Endothelial cell of umbilical vein (primary cell): ENCODE measurements at regions not wholly inside any gene's neighbourhood (a gene's known extent, or its start where the extent isn't known, plus 50 kb on each side); places are given as distances from the start of the nearest gene placed in this dataset.

Source experiments
- BruUV-seq: library from RNA; stranded (reverse); fragments of 400-500 nt; replicated peaks from 2 replicates; lab custom pipeline; 2021; lab: Mats Ljungman, UMichigan
- CTCF ChIA-PET: fragments of 300-600, 350-600 bp; sonication (Branson Sonifier 250); formaldehyde crosslinking; loops from one replicate; lab custom pipeline; 2021; ENCODE audit warnings: antibody characterized with exemption, inconsistent platforms; lab: Charles Lee
- POLR2A ChIA-PET: fragments of 300-600, 350-600 bp; sonication (Branson Sonifier 250); formaldehyde crosslinking; loops from one replicate; lab custom pipeline; 2021; ENCODE audit warnings: antibody characterized with exemption, inconsistent platforms; lab: Charles Lee
- DNase-seq: peaks from one replicate; pipeline ENCODE4 v3.0.0-alpha.2; 2011; ENCODE audit warnings: low read depth, low spot score
- FAIRE-seq: peaks from 2 replicates; lab custom pipeline; 2011; peaks lifted over from hg19 to GRCh38; lab: Jason Lieb, UNC
- H2AFZ ChIP-seq: 2 replicates; pipeline ENCODE4 v1.6.0; 2012; ENCODE audit warnings: low read depth, low read length, control low read depth, inconsistent platforms
- H3K27ac ChIP-seq: 2 replicates; pipeline ENCODE4 v1.5.1; 2011; ENCODE audit warnings: low read depth, mild to moderate bottlenecking, control low read depth, low read length, moderate library complexity; ENCODE audit not compliant: insufficient read depth
- H3K27me3 ChIP-seq, 2 experiments: 2 replicates each; pipeline versions ENCODE4 v1.6.0 to v1.6.1; 2011; ENCODE audit warnings: low read length in 2 of 2, mixed read lengths in 1 of 2; ENCODE audit not compliant: control insufficient read depth in 2 of 2, insufficient read depth in 2 of 2
- H3K36me3 ChIP-seq, 2 experiments: 2 replicates in 1 of 2; 3 replicates in 1 of 2; pipeline ENCODE4 v1.5.1; 2011; ENCODE audit warnings: low read length in 2 of 2, mild to moderate bottlenecking in 1 of 2, moderate library complexity in 1 of 2; ENCODE audit not compliant: control insufficient read depth in 2 of 2, insufficient read depth in 2 of 2; ENCODE audit errors: extremely low read depth in 1 of 2
- H3K4me1 ChIP-seq: 3 replicates; pipeline ENCODE4 v1.5.1; 2011; ENCODE audit warnings: mild to moderate bottlenecking, low read length; ENCODE audit not compliant: control insufficient read depth, insufficient read depth; ENCODE audit errors: extremely low read depth
- H3K4me2 ChIP-seq: 2 replicates; pipeline ENCODE4 v1.6.1; 2011; ENCODE audit warnings: low read length, control low read depth, mixed read lengths; ENCODE audit not compliant: insufficient read depth
- H3K4me3 ChIP-seq, 3 experiments: fragments of 200-600 bp in 1 of 3; sonication (generic), shearing (Covaris generic) in 1 of 3; replicated peaks in 1 of 3; 2 replicates each; pipeline ENCODE4 v1.5.1; 2011 to 2016; ENCODE audit warnings: control low read depth in 3 of 3, low read length in 3 of 3, mild to moderate bottlenecking in 2 of 3, inconsistent platforms in 1 of 3, low read depth in 1 of 3, moderate library complexity in 1 of 3; ENCODE audit not compliant: insufficient read depth in 1 of 3
- H3K79me2 ChIP-seq: 2 replicates; pipeline ENCODE4 v1.6.0; 2012; ENCODE audit warnings: low read length, inconsistent platforms; ENCODE audit not compliant: control insufficient read depth, insufficient read depth
- H3K9ac ChIP-seq: replicated peaks from 2 replicates; pipeline ENCODE3; 2011; ENCODE audit warnings: low read length, control low read depth; ENCODE audit not compliant: insufficient read depth; ENCODE audit errors: extremely low read depth
- H3K9me1 ChIP-seq: replicated peaks from 3 replicates; pipeline ENCODE4 v1.6.0; 2011; ENCODE audit warnings: mild to moderate bottlenecking, low read length; ENCODE audit not compliant: control insufficient read depth, insufficient read depth; ENCODE audit errors: extremely low read depth
- H3K9me3 ChIP-seq: replicated peaks from 2 replicates; pipeline ENCODE4 v1.5.1; 2012; ENCODE audit warnings: low read length, inconsistent platforms; ENCODE audit not compliant: control insufficient read depth, insufficient read depth
- H4K20me1 ChIP-seq: replicated peaks from 2 replicates; pipeline ENCODE3; 2011; ENCODE audit warnings: mild to moderate bottlenecking, low read length; ENCODE audit not compliant: control insufficient read depth, insufficient read depth; ENCODE audit errors: extremely low read depth
- EZH2 ChIP-seq: IDR thresholded peaks from 2 replicates; pipeline ENCODE4 v1.6.1; 2012; ENCODE audit warnings: borderline replicate concordance, low read depth, mild to moderate bottlenecking, moderate library complexity, low read length, inconsistent platforms; ENCODE audit not compliant: severe bottlenecking
- FOS ChIP-seq: IDR thresholded peaks from 2 replicates; pipeline ENCODE4 v1.6.1; 2011; ENCODE audit warnings: mild to moderate bottlenecking, low read length, moderate library complexity, borderline replicate concordance; ENCODE audit not compliant: insufficient read depth
- GATA2 ChIP-seq: IDR thresholded peaks from 2 replicates; pipeline ENCODE4 v1.7.0; 2011; ENCODE audit warnings: low read depth, mild to moderate bottlenecking, moderate library complexity, mixed read lengths, low read length; ENCODE audit not compliant: insufficient read length, insufficient read depth
- JUN ChIP-seq: IDR thresholded peaks from 2 replicates; pipeline ENCODE4 v1.6.1; 2011; ENCODE audit warnings: borderline replicate concordance, low read depth; ENCODE audit not compliant: insufficient read length, insufficient read depth
- MYC ChIP-seq: IDR thresholded peaks from one replicate; pipeline ENCODE4 v1.6.1; 2011; ENCODE audit warnings: mild to moderate bottlenecking, low read depth, low read length
- POLR2A ChIP-seq: IDR thresholded peaks from 2 replicates; pipeline ENCODE4 v1.6.1; 2012; ENCODE audit warnings: low read depth, mild to moderate bottlenecking, control low read depth, low read length
- POLR2AphosphoS5 ChIP-seq: IDR thresholded peaks from 2 replicates; pipeline ENCODE4 v1.6.1; 2012; ENCODE audit warnings: low read depth, mild to moderate bottlenecking, control low read depth, low read length, moderate library complexity; ENCODE audit not compliant: insufficient read depth
- dilution Hi-C: fragments of 300-500 bp; cut with MboI; formaldehyde crosslinking; loops from one replicate; pipeline ENCODE4 v1.15.0; 2019; ENCODE audit warnings: low sequenced_read_pairs; ENCODE audit not compliant: extremely low pct_ligation_motif_present
- intact Hi-C: fragments of 100-400 bp; cut with micrococcal nuclease; formaldehyde crosslinking; loops from one replicate; pipeline ENCODE4 v1.10.0; 2022
- TF ChIP-seq, protein P1 (sequence below), 2 donors: IDR thresholded peaks; 1 replicate in 1 of 2; 2 replicates in 1 of 2; pipeline ENCODE4 v1.5.1; 2011; ENCODE audit warnings: low read length in 2 of 2, mild to moderate bottlenecking in 2 of 2, moderate library complexity in 2 of 2, control low read depth in 1 of 2, inconsistent platforms in 1 of 2, low read depth in 1 of 2; ENCODE audit not compliant: insufficient read depth in 1 of 2; ENCODE audit errors: extremely low read depth in 1 of 2
- TF ChIP-seq, protein P2 (sequence below): IDR thresholded peaks from 2 replicates; pipeline ENCODE4 v1.6.1; 2011; ENCODE audit not compliant: insufficient read depth, insufficient read length

DNA sequence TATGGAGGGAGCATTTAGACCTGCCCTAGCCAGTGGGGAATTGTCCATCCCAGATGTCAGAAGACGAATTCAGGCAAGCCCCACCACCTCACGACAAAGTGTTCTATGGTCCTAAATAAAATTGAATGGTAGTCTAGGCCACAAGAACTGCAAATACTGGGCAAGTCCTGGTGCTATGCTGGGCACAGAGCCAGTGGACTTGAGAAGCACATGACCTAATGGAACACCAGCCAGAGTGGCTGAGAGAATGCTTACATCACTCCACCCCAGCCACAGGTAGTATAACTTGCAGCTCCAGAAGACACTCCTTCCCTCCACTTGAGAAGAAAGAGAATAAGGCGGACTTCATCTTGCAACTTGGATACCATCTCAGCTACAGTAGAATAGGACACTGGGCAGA lies 567.3 kb upstream of the CXADR start:
- Histone ChIP-seq H3K4me3 (no peak overlapping the region), H3K9me3 (no peaks in the 10 kb centered on the region), H3K9ac (no peak overlapping the region), H3K27ac (no peak overlapping the region), H3K4me1 (no peaks in the 10 kb centered on the region), H3K79me2 (no peaks in the 10 kb centered on the region), H3K9me1 (no peaks in the 10 kb centered on the region), H3K36me3 (no peaks in the 10 kb centered on the region), H4K20me1 (no peaks in the 10 kb centered on the region), H3K27me3 (peaks cover 0 to 2% of the 10 kb centered on the region in 2 experiments), H3K4me2 (no peak overlapping the region), H2AFZ (no peak overlapping the region)
- intact Hi-C loops (no loop called here), dilution Hi-C loops (no loop called here)
- no TSS peak for BruUV-seq
- FAIRE-seq = no peak
- TF ChIP-seq, protein P1, sequence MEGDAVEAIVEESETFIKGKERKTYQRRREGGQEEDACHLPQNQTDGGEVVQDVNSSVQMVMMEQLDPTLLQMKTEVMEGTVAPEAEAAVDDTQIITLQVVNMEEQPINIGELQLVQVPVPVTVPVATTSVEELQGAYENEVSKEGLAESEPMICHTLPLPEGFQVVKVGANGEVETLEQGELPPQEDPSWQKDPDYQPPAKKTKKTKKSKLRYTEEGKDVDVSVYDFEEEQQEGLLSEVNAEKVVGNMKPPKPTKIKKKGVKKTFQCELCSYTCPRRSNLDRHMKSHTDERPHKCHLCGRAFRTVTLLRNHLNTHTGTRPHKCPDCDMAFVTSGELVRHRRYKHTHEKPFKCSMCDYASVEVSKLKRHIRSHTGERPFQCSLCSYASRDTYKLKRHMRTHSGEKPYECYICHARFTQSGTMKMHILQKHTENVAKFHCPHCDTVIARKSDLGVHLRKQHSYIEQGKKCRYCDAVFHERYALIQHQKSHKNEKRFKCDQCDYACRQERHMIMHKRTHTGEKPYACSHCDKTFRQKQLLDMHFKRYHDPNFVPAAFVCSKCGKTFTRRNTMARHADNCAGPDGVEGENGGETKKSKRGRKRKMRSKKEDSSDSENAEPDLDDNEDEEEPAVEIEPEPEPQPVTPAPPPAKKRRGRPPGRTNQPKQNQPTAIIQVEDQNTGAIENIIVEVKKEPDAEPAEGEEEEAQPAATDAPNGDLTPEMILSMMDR (IDR thresholded peaks at IDR 0.05; ENCODE audit: extremely low read depth in 1 of 2, insufficient read depth in 1 of 2, low read depth in 1 of 2, low read length in 2 of 2) = no peak
- TF ChIP-seq FOS (no peak), GATA2 (no peak), POLR2AphosphoS5 (no peak), JUN (no peak), POLR2A (no peak), MYC (no peak), EZH2 (no peak)
- TF ChIP-seq, protein P2, sequence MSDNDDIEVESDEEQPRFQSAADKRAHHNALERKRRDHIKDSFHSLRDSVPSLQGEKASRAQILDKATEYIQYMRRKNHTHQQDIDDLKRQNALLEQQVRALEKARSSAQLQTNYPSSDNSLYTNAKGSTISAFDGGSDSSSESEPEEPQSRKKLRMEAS = no peak
- ChIA-PET POLR2A (no interaction called here), CTCF (no interaction called here)
- DNase-seq = no peak
